Ishikawa (cell line): ENCODE measurements at regions not wholly inside any gene's neighbourhood (a gene's known extent, or its start where the extent isn't known, plus 50 kb on each side); places are given as distances from the start of the nearest gene placed in this dataset.

Source experiments
- CEBPB ChIP-seq: IDR thresholded peaks from 2 replicates; pipeline ENCODE4 v1.6.1; 2012
- CREB1 ChIP-seq: IDR thresholded peaks from 2 replicates; pipeline ENCODE4 v1.6.1; 2012; ENCODE audit warnings: low read depth
- EGR1 ChIP-seq: IDR thresholded peaks from 2 replicates; pipeline ENCODE4 v1.6.1; 2012
- EP300 ChIP-seq: IDR thresholded peaks from 2 replicates; pipeline ENCODE4 v1.6.1; 2012; ENCODE audit warnings: borderline replicate concordance
- FOXM1 ChIP-seq: IDR thresholded peaks from 2 replicates; pipeline ENCODE4 v1.6.1; 2012; ENCODE audit warnings: low read depth, borderline replicate concordance
- NFIC ChIP-seq: IDR thresholded peaks from 2 replicates; pipeline ENCODE4 v1.6.1; 2012
- RAD21 ChIP-seq: IDR thresholded peaks from 2 replicates; pipeline ENCODE4 v1.6.1; 2012; ENCODE audit warnings: low read depth
- TAF1 ChIP-seq: IDR thresholded peaks from 2 replicates; pipeline ENCODE4 v1.6.1; 2012; ENCODE audit warnings: low read depth, mild to moderate bottlenecking
- TCF12 ChIP-seq: IDR thresholded peaks from 2 replicates; pipeline ENCODE4 v1.6.1; 2012; ENCODE audit warnings: low read depth
- TEAD4 ChIP-seq: IDR thresholded peaks from 2 replicates; pipeline ENCODE4 v1.6.1; 2012
- YY1 ChIP-seq: IDR thresholded peaks from 2 replicates; pipeline ENCODE4 v1.6.1; 2012; ENCODE audit warnings: low read depth
- ZBTB7A ChIP-seq: IDR thresholded peaks from 2 replicates; pipeline ENCODE4 v1.6.1; 2012; ENCODE audit warnings: low read depth
- TF ChIP-seq, protein P1 (sequence below): IDR thresholded peaks from 2 replicates; pipeline ENCODE4 v1.6.1; 2012
- TF ChIP-seq, protein P2 (sequence below): IDR thresholded peaks from 2 replicates; pipeline ENCODE4 v1.6.1; 2012; ENCODE audit warnings: low read depth, mild to moderate bottlenecking
- TF ChIP-seq, protein P3 (sequence below): IDR thresholded peaks from 2 replicates; pipeline ENCODE4 v1.6.1; 2012

DNA sequence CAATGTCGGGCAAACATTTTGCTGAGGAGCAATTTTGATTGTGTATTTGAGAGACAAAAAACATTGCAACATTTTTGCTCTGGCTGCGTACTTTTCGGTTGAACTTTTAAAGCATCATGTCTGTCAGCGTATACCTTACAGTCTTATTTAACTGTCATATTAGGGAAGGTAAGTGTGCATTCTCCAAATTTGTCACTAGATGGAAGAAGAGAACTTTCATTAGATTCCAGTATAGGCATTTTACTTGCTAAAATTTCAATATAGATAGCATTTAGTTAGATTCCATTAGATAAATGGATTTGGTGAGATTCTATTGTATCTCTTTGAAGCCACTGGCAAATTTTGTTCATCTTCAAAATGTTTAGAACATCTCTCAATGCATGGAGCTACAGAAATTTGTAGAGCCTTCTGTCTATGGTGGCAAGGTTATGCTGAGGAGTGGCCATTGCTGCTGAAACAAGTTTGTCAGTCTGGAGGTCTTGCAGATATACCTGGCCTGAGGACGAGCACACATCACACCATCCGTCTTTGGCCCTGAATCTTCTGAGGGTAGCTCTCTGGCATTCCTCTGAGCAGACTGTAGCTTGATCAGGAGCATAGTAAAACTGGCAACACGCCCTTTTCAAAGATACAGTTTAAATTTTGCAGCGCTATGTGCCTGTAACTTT, 437.5 kb upstream of the MBL2 start:
- TF ChIP-seq, protein P1, sequence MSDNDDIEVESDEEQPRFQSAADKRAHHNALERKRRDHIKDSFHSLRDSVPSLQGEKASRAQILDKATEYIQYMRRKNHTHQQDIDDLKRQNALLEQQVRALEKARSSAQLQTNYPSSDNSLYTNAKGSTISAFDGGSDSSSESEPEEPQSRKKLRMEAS: no peak
- TF ChIP-seq RAD21 (peak; percentile 68), YY1 (no peak)

DNA sequence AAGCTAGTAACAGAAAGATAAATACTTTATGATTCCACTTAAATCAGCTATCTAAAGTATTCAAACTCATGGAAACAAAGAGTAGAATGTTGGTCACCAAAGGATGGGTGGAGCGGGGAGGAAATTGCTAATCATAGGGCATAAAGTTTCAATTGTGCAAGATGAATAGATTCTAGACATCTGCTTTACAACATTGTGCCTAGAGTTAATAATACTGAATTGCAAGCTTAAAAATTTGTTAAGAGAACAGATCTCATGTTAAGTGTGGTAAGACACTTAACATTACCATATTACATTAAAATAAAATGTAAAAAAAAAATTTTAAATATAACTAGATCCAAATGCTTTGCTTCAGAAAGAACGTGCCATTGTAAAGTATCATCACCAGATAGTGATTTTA, 411.1 kb upstream of the MBL2 start:
- TF ChIP-seq NFIC (no peak), TCF12 (no peak), CEBPB (no peak), EGR1 (no peak), EP300 (no peak), FOXM1 (no peak), TEAD4 (no peak), CREB1 (no peak), RAD21 (no peak), TAF1 (no peak), ZBTB7A (no peak)
- TF ChIP-seq, protein P2, sequence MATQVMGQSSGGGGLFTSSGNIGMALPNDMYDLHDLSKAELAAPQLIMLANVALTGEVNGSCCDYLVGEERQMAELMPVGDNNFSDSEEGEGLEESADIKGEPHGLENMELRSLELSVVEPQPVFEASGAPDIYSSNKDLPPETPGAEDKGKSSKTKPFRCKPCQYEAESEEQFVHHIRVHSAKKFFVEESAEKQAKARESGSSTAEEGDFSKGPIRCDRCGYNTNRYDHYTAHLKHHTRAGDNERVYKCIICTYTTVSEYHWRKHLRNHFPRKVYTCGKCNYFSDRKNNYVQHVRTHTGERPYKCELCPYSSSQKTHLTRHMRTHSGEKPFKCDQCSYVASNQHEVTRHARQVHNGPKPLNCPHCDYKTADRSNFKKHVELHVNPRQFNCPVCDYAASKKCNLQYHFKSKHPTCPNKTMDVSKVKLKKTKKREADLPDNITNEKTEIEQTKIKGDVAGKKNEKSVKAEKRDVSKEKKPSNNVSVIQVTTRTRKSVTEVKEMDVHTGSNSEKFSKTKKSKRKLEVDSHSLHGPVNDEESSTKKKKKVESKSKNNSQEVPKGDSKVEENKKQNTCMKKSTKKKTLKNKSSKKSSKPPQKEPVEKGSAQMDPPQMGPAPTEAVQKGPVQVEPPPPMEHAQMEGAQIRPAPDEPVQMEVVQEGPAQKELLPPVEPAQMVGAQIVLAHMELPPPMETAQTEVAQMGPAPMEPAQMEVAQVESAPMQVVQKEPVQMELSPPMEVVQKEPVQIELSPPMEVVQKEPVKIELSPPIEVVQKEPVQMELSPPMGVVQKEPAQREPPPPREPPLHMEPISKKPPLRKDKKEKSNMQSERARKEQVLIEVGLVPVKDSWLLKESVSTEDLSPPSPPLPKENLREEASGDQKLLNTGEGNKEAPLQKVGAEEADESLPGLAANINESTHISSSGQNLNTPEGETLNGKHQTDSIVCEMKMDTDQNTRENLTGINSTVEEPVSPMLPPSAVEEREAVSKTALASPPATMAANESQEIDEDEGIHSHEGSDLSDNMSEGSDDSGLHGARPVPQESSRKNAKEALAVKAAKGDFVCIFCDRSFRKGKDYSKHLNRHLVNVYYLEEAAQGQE: no peak
- TF ChIP-seq, protein P3, sequence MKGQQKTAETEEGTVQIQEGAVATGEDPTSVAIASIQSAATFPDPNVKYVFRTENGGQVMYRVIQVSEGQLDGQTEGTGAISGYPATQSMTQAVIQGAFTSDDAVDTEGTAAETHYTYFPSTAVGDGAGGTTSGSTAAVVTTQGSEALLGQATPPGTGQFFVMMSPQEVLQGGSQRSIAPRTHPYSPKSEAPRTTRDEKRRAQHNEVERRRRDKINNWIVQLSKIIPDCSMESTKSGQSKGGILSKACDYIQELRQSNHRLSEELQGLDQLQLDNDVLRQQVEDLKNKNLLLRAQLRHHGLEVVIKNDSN: no peak
- TF ChIP-seq, protein P1: no peak

DNA sequence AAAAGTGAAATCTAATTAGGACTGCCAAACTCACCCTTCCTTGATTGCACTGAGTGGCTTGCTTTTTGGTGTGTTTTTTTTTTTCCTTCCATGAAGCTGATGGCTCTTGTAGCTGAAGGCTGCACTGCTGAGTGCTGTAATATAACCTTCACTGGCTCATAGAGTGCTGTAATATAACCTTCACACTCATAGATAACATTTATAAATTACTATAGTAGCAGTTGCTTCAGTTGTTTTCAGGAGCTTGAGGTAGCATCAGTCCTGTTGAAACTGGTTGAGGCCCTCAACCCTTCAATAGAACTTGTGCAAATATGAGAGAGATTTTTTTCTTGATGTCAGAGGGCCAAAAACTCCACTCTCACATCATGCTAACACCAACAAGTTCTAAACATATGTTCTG, 404.9 kb upstream of the MBL2 start:
- TF ChIP-seq, protein P1: no peak
- TF ChIP-seq, protein P3: no peak
- TF ChIP-seq FOXM1 (no peak), ZBTB7A (no peak), EP300 (no peak), CREB1 (no peak), YY1 (no peak), TEAD4 (no peak), EGR1 (no peak), NFIC (no peak), TCF12 (no peak), RAD21 (no peak), CEBPB (no peak), TAF1 (no peak)
- TF ChIP-seq, protein P2: no peak

DNA sequence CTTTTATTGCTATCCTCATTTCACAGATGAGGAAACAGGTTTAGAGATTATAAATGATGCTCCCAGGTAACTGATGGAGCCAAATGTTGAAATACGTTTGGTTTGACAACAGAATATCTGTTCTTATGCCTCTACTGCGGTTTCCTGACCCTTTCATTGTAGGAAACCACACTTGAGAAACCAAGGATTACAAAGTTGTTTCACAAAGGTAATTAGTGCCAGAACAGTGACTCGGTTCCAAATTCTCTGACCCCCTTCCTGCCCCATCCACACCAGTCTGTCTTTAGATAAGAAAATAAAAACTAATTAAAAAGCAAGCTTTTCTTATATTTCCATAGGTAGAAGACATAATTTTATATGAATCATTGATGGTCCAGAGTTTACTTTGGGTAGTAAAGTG, 393.7 kb upstream of the MBL2 start:
- TF ChIP-seq ZBTB7A: no peak
- TF ChIP-seq EP300: no peak

DNA sequence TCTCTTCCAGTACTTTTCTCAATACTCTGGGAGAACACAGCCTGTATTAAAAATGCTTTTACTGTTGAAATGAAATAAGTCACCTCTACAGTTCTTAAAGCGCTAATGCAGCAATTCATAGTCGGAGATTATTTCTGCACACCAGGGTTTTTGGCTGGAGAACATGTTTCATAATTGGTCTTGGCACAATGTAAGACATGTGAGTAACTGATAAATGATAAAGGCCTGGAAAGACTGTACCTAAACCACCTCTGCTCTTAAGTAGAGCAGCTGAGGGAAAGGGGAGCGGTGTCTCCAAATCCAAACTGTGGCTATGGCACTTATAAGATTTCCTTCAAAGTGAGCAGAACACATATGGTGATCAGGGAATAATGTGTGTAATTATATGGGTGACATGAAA, 390.3 kb upstream of the MBL2 start:
- TF ChIP-seq, protein P3: no peak
- TF ChIP-seq NFIC (no peak), TAF1 (no peak), EP300 (no peak), RAD21 (no peak), CREB1 (no peak), EGR1 (no peak), FOXM1 (no peak), TEAD4 (no peak), CEBPB (no peak), TCF12 (no peak), ZBTB7A (no peak), YY1 (no peak)
- TF ChIP-seq, protein P2: no peak
- TF ChIP-seq, protein P1: no peak
